B cell (primary cell): ENCODE measurements at regions not wholly inside any gene's neighbourhood (a gene's known extent, or its start where the extent isn't known, plus 50 kb on each side); places are given as distances from the start of the nearest gene placed in this dataset.

Source experiments
- ATAC-seq: fragments of 200-7000 bp; cut with Tn5 transposase; one replicate; pipeline ENCODE4 v1.10.0; 2021; ENCODE audit warnings: low read depth, mild to moderate bottlenecking, moderate number of reproducible peaks, moderate library complexity
- CTCF ChIA-PET: fragments of 350-600 bp; sonication (Branson Sonifier 250); formaldehyde crosslinking; loops from one replicate; lab custom pipeline; 2021; ENCODE audit warnings: antibody characterized with exemption, inconsistent platforms; lab: Charles Lee
- POLR2A ChIA-PET: fragments of 350-600 bp; sonication (Branson Sonifier 250); formaldehyde crosslinking; loops from one replicate; lab custom pipeline; 2021; ENCODE audit warnings: antibody characterized with exemption; lab: Charles Lee
- DNase-seq: peaks from one replicate; pipeline ENCODE4 v3.0.0; 2013
- H2AFZ ChIP-seq: 2 replicates; pipeline ENCODE4 v1.6.1; 2012; ENCODE audit warnings: mild to moderate bottlenecking, low read depth, low read length; ENCODE audit not compliant: insufficient read depth, poor library complexity, severe bottlenecking
- H3K27ac ChIP-seq, 2 donors: 1 replicate in 1 of 2; 2 replicates in 1 of 2; pipeline ENCODE4 v1.5.1; 2012 to 2013; ENCODE audit warnings: low read length in 2 of 2, mild to moderate bottlenecking in 2 of 2, moderate library complexity in 1 of 2
- H3K27me3 ChIP-seq, 4 experiments: fragments of 200-600 bp in 1 of 4; sonication (generic) in 1 of 4; replicated peaks in 1 of 4; 1 replicate in 2 of 4; 2 replicates in 2 of 4; pipeline versions ENCODE4 v1.6.1 to v1.7.0; 2013 to 2016; ENCODE audit warnings: low read length in 3 of 4, mild to moderate bottlenecking in 2 of 4, mixed read lengths in 1 of 4, moderate library complexity in 1 of 4; ENCODE audit not compliant: insufficient read depth in 4 of 4, control insufficient read depth in 3 of 4; ENCODE audit errors: control extremely low read depth in 1 of 4
- H3K36me3 ChIP-seq, 2 experiments: replicated peaks in 1 of 2; 1 replicate in 1 of 2; 2 replicates in 1 of 2; pipeline versions ENCODE4 v1.6.1 to v1.7.1; 2013; ENCODE audit warnings: low read length in 1 of 2; ENCODE audit not compliant: insufficient read depth in 2 of 2, control insufficient read depth in 1 of 2; ENCODE audit errors: control extremely low read depth in 1 of 2, extremely low read depth in 1 of 2
- H3K4me1 ChIP-seq, 2 donors: fragments of 200-600 bp in 1 of 2; sonication (generic) in 1 of 2; 1 replicate in 1 of 2; 2 replicates in 1 of 2; pipeline versions ENCODE4 v1.5.1 to v1.6.1; 2013 to 2017; ENCODE audit warnings: low read length in 2 of 2; ENCODE audit not compliant: control insufficient read depth in 2 of 2, insufficient read depth in 2 of 2
- H3K4me2 ChIP-seq: replicated peaks from 2 replicates; pipeline ENCODE3; 2012; ENCODE audit warnings: mild to moderate bottlenecking, low read depth, low read length; ENCODE audit not compliant: poor library complexity, severe bottlenecking
- H3K4me3 ChIP-seq, 5 experiments: fragments of 200-600 bp in 1 of 5; sonication (generic) in 1 of 5; 1 replicate in 3 of 5; 2 replicates in 2 of 5; pipeline versions ENCODE4 v1.5.1 to v1.7.0; 2011 to 2016; ENCODE audit warnings: low read length in 4 of 5, mild to moderate bottlenecking in 4 of 5, low read depth in 2 of 5, control low read depth in 1 of 5, moderate library complexity in 1 of 5; ENCODE audit not compliant: insufficient read depth in 1 of 5; ENCODE audit errors: control extremely low read depth in 1 of 5, extremely low read depth in 1 of 5
- H3K79me2 ChIP-seq: fragments of 200-600 bp; sonication (generic); one replicate; pipeline ENCODE4 v1.6.0; 2016; ENCODE audit warnings: low read length; ENCODE audit not compliant: control insufficient read depth, insufficient read depth
- H3K9ac ChIP-seq: fragments of 200-600 bp; sonication (generic); 2 replicates; pipeline ENCODE4 v1.6.1; 2017; ENCODE audit warnings: mild to moderate bottlenecking, low read length, moderate library complexity
- H3K9me3 ChIP-seq, 3 donors: one replicate each; pipeline versions ENCODE4 v1.6.1 to v1.7.1; 2013; ENCODE audit warnings: low read length in 2 of 3; ENCODE audit not compliant: control insufficient read depth in 2 of 3, insufficient read depth in 1 of 3; ENCODE audit errors: control extremely low read depth in 1 of 3
- H4K20me1 ChIP-seq: 2 replicates; pipeline ENCODE4 v1.6.0; 2012; ENCODE audit warnings: mild to moderate bottlenecking, low read length; ENCODE audit not compliant: insufficient read depth, control insufficient read depth, poor library complexity, severe bottlenecking
- H3K27ac Mint-ChIP-seq: one replicate; pipeline ENCODE4 v1.8.0; 2021; ENCODE audit warnings: mixed read lengths
- H3K27me3 Mint-ChIP-seq: one replicate; pipeline ENCODE4 v1.8.0; 2021; ENCODE audit warnings: mixed read lengths
- H3K4me1 Mint-ChIP-seq: one replicate; pipeline ENCODE4 v1.8.0; 2021; ENCODE audit warnings: mixed read lengths
- H3K4me3 Mint-ChIP-seq: one replicate; pipeline ENCODE4 v1.8.0; 2021; ENCODE audit warnings: mixed read lengths
- H3K9me3 Mint-ChIP-seq: one replicate; pipeline ENCODE4 v1.8.0; 2022; ENCODE audit warnings: mixed read lengths; ENCODE audit not compliant: insufficient read depth
- CTCF ChIP-seq: fragments of 200-600 bp; IDR thresholded peaks from one replicate; pipeline ENCODE4 v1.8.0; 2022; ENCODE audit warnings: antibody characterized with exemption, mild to moderate bottlenecking
- EZH2 ChIP-seq: IDR thresholded peaks from 2 replicates; pipeline ENCODE4 v1.6.1; 2012; ENCODE audit warnings: borderline replicate concordance, low read depth, mild to moderate bottlenecking, moderate library complexity, low read length; ENCODE audit not compliant: insufficient read depth, poor library complexity, severe bottlenecking
- WGBS: methylation state at CpG from one replicate; pipeline ENCODE4 v1.1.5; 2013; ENCODE audit warnings: missing lambda C conversion rate; ENCODE audit not compliant: insufficient coverage; 5-methylcytosine and 5-hydroxymethylcytosine counted together
- intact Hi-C: fragments of 100-400 bp; cut with micrococcal nuclease; formaldehyde crosslinking; loops from one replicate; pipeline ENCODE4 v1.10.0; 2022

DNA sequence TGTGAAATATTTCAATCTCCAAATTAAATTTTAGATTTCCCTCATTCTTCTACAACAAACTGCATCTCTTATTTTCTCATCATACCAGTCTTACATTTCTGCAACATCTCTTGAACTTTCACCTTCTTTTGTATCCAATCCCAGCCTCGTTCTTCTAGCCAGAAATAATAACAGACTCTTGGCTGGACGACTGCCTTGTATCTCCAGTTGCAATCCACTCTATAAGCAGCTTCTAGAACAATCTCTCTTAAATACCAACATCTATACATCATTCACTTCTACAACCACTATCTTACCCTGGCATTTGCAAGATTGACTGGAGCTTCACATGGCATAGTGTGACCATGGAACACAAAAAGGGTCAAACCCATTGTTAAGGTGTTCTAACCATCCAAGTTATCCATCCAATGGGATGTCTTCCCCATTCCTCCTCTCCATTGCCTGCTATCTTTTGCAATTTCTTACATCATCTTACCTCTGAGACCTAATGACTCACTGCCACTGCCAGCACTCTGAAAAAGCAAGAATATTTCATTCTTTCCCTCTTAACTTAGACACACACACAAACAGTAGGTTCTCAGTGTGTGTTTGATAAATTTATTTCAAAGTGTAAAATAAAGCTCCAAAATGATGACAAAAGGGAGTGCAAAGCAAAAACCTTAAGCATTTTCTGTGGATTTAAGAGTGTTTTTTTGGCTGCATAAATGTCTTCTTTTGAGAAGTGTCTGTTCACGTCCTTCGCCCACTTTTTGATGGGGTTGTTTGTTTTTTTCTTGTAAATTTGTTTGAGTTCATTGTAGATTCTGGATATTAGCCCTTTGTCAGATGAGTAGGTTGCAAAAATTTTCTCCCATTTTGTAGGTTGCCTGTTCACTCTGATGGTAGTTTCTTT, 145.6 kb downstream of the METTL4 start:
- no peak overlapping the region for H3K4me3 Mint-ChIP-seq
- no peak overlapping the region for H3K4me2 ChIP-seq
- no peaks in the 10 kb centered on the region for H3K36me3 ChIP-seq
- ChIA-PET POLR2A (no interaction called here), CTCF (interaction anchor here (1.0 kb wide), 1 partner anchor 118 kb away, joined by 3 read pairs; no protein-coding TSS in a partner anchor)
- no peaks in the 10 kb centered on the region for H4K20me1 ChIP-seq
- intact Hi-C loops = no loop called here
- no peak overlapping the region for H3K9ac ChIP-seq
- H3K4me1 Mint-ChIP-seq = no peaks in the 10 kb centered on the region
- peaks cover 9% of the 10 kb centered on the region for H3K9me3 Mint-ChIP-seq
- H2AFZ ChIP-seq = no peak overlapping the region
- DNase-seq (no peak), ATAC-seq (no peak)
- no peaks in the 10 kb centered on the region for H3K79me2 ChIP-seq
- no peak overlapping the region for H3K27ac ChIP-seq
- H3K27me3 ChIP-seq = no peaks in the 10 kb centered on the region
- H3K4me3 ChIP-seq = no peak overlapping the region
- H3K27me3 Mint-ChIP-seq = peaks cover 13% of the 10 kb centered on the region
- TF ChIP-seq EZH2 = no peak
- no peak for TF ChIP-seq CTCF
- WGBS = 74% methylated on average over 2 of the region's 4 CpGs
- no peak overlapping the region for H3K27ac Mint-ChIP-seq
- H3K4me1 ChIP-seq = no peaks in the 10 kb centered on the region
- H3K9me3 ChIP-seq = peaks cover 4 to 15% (median 7%) of the 10 kb centered on the region in 3 donors

DNA sequence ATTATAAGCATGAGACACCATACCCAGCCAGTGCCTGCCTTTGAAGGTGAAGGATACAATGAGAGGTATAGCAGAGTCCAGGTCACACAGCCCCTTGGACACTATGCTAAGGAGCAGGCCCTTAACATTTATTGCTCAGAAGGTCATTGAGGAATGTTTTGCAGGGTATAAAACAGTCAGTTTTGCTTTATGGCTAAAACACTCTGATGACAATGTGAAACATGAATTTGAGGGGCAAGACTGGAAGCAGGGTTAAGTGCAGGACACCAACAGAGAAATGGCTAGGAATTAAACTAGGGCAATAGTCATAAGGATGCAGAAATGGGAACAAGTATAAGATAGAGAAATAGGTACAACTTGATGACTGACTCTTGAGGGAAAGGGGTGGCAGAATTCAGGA, 141.1 kb downstream of the METTL4 start:
- Mint-ChIP-seq H3K27ac (no peak overlapping the region), H3K4me1 (no peaks in the 10 kb centered on the region), H3K4me3 (no peak overlapping the region), H3K9me3 (peaks cover 9% of the 10 kb centered on the region), H3K27me3 (peaks cover 15% of the 10 kb centered on the region)
- ChIA-PET POLR2A (no interaction called here), CTCF (no interaction called here)
- intact Hi-C loops = no loop called here
- ATAC-seq (no peak), DNase-seq (no peak)
- no peak overlapping the region for H3K27ac ChIP-seq
- TF ChIP-seq CTCF (no peak), EZH2 (no peak)
- H3K79me2 ChIP-seq = no peaks in the 10 kb centered on the region
- peaks cover 5 to 13% (median 7%) of the 10 kb centered on the region in 3 donors for H3K9me3 ChIP-seq
- H3K4me1 ChIP-seq = no peaks in the 10 kb centered on the region
- no peaks in the 10 kb centered on the region for H3K27me3 ChIP-seq
- H4K20me1 ChIP-seq = no peaks in the 10 kb centered on the region
- H2AFZ ChIP-seq = no peak overlapping the region
- no peak overlapping the region for H3K4me2 ChIP-seq
- no peaks in the 10 kb centered on the region for H3K36me3 ChIP-seq
- H3K4me3 ChIP-seq = no peak overlapping the region
- no peak overlapping the region for H3K9ac ChIP-seq
